Kidney (tissue), 13 donors: ENCODE measurements at regions not wholly inside any gene's neighbourhood (a gene's known extent, or its start where the extent isn't known, plus 50 kb on each side); places are given as distances from the start of the nearest gene placed in this dataset.

Experiments used
- DNase-seq, 5 donors: peaks; one replicate each; pipeline ENCODE4 v3.0.0-alpha.2; 2013 to 2020
- FAIRE-seq: peaks from 2 replicates; lab custom pipeline; 2012; peaks lifted over from hg19 to GRCh38; lab: Jason Lieb, UNC
- H3K27ac ChIP-seq, 2 donors: one replicate each; pipeline ENCODE4 v1.7.0; 2013; ENCODE audit warnings: low read depth in 2 of 2, low read length in 2 of 2, inconsistent platforms in 1 of 2
- H3K27me3 ChIP-seq: one replicate; pipeline ENCODE4 v1.7.1; 2013; ENCODE audit warnings: low read length, inconsistent platforms; ENCODE audit not compliant: control insufficient read depth, insufficient read depth
- H3K36me3 ChIP-seq, 3 donors: one replicate each; pipeline versions ENCODE4 v1.7.0 to v1.7.1; 2013; ENCODE audit warnings: low read length in 3 of 3, control low read depth in 1 of 3, inconsistent platforms in 1 of 3; ENCODE audit not compliant: insufficient read depth in 3 of 3, control insufficient read depth in 2 of 3
- H3K4me1 ChIP-seq, 3 donors: one replicate each; pipeline versions ENCODE4 v1.7.0 to v1.7.1; 2013; ENCODE audit warnings: low read length in 3 of 3, inconsistent platforms in 1 of 3, low read depth in 1 of 3; ENCODE audit not compliant: control insufficient read depth in 2 of 3, insufficient read depth in 2 of 3
- H3K4me3 ChIP-seq, 3 donors: one replicate each; pipeline versions ENCODE4 v1.7.0 to v1.8.1; 2013; ENCODE audit warnings: low read length in 3 of 3, control low read depth in 1 of 3, inconsistent platforms in 1 of 3
- H3K9ac ChIP-seq, 3 donors: one replicate each; pipeline versions ENCODE4 v1.7.0 to v1.7.1; 2013; ENCODE audit warnings: low read length in 3 of 3, control low read depth in 1 of 3, inconsistent platforms in 1 of 3
- H3K9me3 ChIP-seq, 3 donors: one replicate each; pipeline versions ENCODE4 v1.7.0 to v1.7.1; 2013; ENCODE audit warnings: low read length in 3 of 3, control low read depth in 1 of 3, inconsistent platforms in 1 of 3; ENCODE audit not compliant: control insufficient read depth in 2 of 3, insufficient read depth in 1 of 3
- intact Hi-C: fragments of 100-400 bp; cut with DNase I; formaldehyde crosslinking; loops from one replicate; pipeline ENCODE4 v1.11.1; 2022
- TF ChIP-seq, protein P1 (sequence below): IDR thresholded peaks from 3 replicates; pipeline ENCODE4 v1.5.1; 2012; ENCODE audit warnings: mild to moderate bottlenecking, moderate library complexity, borderline replicate concordance; ENCODE audit not compliant: insufficient read depth; ENCODE audit errors: extremely low read depth
- donor health status: control.
- donor health status: control.
- donor health status: control.
- donor health status: control.
- donor health status: control.
- donor health status: DM: yes; HTN: yes; CAD: no.
- donor health status: Normal renal cell carcinoma (clear cell type).

DNA sequence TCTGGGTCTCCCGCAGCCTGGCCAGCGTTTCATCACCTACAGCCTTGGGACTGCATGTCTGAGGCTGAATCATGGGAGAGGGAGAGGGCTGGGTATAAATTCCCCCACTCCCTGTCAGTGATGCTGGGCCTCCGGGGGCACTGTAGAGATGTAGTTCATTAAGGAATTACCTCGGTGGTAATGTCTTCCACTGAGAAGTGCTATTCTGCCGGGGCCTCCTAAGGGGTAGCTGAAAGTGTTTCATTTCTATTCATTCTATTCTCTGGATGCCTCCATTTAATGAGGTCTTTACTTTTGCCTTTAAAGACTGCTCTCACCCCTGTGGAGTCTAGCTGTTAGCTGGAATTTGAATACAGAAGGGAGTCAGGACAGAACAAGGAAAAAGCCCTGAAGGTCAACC, 116.4 kb upstream of the HS3ST4 start:
- FAIRE-seq, result no peak
- no peaks in the 10 kb centered on the region for H3K27me3 ChIP-seq
- no peak overlapping the region for H3K9ac ChIP-seq
- TF ChIP-seq, protein P1, sequence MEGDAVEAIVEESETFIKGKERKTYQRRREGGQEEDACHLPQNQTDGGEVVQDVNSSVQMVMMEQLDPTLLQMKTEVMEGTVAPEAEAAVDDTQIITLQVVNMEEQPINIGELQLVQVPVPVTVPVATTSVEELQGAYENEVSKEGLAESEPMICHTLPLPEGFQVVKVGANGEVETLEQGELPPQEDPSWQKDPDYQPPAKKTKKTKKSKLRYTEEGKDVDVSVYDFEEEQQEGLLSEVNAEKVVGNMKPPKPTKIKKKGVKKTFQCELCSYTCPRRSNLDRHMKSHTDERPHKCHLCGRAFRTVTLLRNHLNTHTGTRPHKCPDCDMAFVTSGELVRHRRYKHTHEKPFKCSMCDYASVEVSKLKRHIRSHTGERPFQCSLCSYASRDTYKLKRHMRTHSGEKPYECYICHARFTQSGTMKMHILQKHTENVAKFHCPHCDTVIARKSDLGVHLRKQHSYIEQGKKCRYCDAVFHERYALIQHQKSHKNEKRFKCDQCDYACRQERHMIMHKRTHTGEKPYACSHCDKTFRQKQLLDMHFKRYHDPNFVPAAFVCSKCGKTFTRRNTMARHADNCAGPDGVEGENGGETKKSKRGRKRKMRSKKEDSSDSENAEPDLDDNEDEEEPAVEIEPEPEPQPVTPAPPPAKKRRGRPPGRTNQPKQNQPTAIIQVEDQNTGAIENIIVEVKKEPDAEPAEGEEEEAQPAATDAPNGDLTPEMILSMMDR, result no peak
- no peak overlapping the region for H3K27ac ChIP-seq
- no peak for DNase-seq
- no peaks in the 10 kb centered on the region for H3K36me3 ChIP-seq
- H3K9me3 ChIP-seq, result no peaks in the 10 kb centered on the region
- no peaks in the 10 kb centered on the region for H3K4me1 ChIP-seq
- no peak overlapping the region for H3K4me3 ChIP-seq
- intact Hi-C loops, result no loop called here

DNA sequence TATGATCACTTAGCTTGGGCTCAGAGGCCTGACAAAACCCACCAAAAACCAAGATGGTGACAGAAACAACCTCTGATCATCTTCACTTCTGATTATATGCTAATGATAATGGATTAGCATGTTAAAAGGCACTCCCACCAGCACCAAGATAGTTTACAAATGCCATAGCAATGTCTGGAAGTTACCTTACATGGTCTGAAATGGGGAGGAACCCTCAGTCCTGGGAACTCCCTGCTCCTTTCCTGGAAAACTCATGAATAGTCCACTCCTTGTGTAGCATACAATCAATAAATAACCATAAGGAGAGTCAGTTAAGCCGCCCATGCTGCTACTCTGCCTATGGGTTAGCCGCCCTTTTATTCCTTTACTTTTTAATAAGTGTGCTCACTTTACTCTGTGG, 120.0 kb upstream of the HS3ST4 start:
- H3K9me3 ChIP-seq, result peaks cover 0 to 6% (median 0%) of the 10 kb centered on the region in 3 donors
- TF ChIP-seq, protein P1, result no peak
- H3K9ac ChIP-seq, result no peak overlapping the region
- intact Hi-C loops, result no loop called here
- no peak overlapping the region for H3K27ac ChIP-seq
- H3K4me1 ChIP-seq, result no peaks in the 10 kb centered on the region
- DNase-seq (no peak), FAIRE-seq (no peak)
- H3K27me3 ChIP-seq, result no peaks in the 10 kb centered on the region
- H3K4me3 ChIP-seq, result no peak overlapping the region
- no peaks in the 10 kb centered on the region for H3K36me3 ChIP-seq

DNA sequence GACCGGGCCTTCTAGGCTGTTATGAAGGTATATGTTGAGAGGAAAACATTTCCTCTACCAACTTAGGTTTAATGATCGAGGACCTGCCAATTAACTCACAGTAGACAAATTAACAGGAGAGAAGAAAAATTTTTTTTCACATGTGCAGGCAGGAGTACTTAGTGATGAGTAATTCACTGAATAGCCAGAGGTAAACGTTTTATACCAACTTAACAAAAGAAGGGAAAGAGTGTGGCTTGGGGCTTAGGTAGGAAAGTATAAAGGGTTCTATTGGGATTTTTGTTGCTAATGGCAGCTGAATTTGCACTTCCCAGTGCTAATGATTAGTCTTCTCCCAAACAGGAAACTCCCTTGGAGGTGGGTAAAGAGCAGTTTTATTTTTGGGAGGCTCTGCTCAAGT, 121.6 kb upstream of the HS3ST4 start:
- H3K36me3 ChIP-seq, result no peaks in the 10 kb centered on the region
- no peak overlapping the region for H3K4me3 ChIP-seq
- TF ChIP-seq, protein P1, result no peak
- H3K4me1 ChIP-seq, result no peaks in the 10 kb centered on the region
- peaks cover 0 to 6% (median 0%) of the 10 kb centered on the region in 3 donors for H3K9me3 ChIP-seq
- no peak overlapping the region for H3K27ac ChIP-seq
- DNase-seq (no peak), FAIRE-seq (no peak)
- no peaks in the 10 kb centered on the region for H3K27me3 ChIP-seq
- H3K9ac ChIP-seq, result no peak overlapping the region
- intact Hi-C loops, result no loop called here

DNA sequence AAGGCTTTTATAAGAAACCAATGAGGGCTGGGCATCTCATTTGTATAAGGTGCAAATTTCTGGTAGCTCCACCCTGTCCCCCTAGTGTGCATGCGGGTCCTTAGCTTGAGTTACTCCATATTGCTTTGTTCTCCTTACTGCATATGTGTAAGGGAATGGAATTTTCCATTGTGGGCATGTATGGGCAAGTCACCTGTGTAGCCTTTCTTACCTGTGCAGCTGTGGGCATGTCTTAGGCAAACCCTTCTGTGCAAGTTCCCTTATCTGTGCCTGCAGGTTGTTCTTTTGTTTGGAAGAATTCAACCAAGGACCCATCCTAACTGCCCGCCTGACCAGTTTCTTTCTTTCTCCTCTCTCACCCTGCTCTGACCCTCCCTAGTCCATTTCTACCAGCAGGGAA, 122.8 kb upstream of the HS3ST4 start:
- Histone ChIP-seq H3K36me3 (no peaks in the 10 kb centered on the region), H3K9ac (no peak overlapping the region), H3K27me3 (no peaks in the 10 kb centered on the region), H3K9me3 (peaks cover 0 to 6% (median 0%) of the 10 kb centered on the region in 3 donors), H3K4me1 (no peaks in the 10 kb centered on the region), H3K27ac (no peak overlapping the region), H3K4me3 (no peak overlapping the region)
- TF ChIP-seq, protein P1, result no peak
- no peak for DNase-seq
- intact Hi-C loops, result no loop called here
- FAIRE-seq, result no peak
